ENCODE measurements at regions not wholly inside any gene's neighbourhood (a gene's known extent, or its start where the extent isn't known, plus 50 kb on each side); places are given as distances from the start of the nearest gene placed in this dataset.
A peak's percentile ranks its signal among the peaks of the same experiment; 100 is the strongest.

GRCh38 chr1:5563861-5564577, 428.2 kb downstream of the NPHP4 start:
- DNase-seq, result no peak

- DNase-seq, result no peak
Measured at GRCh38 chr1:5562769-5563168, 429.5 kb downstream of the NPHP4 start.

GRCh38 chr1:5562331-5562730, 429.9 kb downstream of the NPHP4 start:
- DNase-seq, result no peak

GRCh38 chr1:5559078-5559477, 433.1 kb downstream of the NPHP4 start:
- DNase-seq, result no peak

- no peak for DNase-seq
Measured at GRCh38 chr1:5555853-5556252, 436.4 kb downstream of the NPHP4 start.

GRCh38 chr1:5554784-5555183, 437.4 kb downstream of the NPHP4 start:
- no peak for DNase-seq

GRCh38 chr1:5554111-5554510, 438.1 kb downstream of the NPHP4 start:
- DNase-seq, result no peak

- no peak for DNase-seq
Measured at GRCh38 chr1:5552787-5553484, 439.3 kb downstream of the NPHP4 start.

- DNase-seq, result no peak
Measured at GRCh38 chr1:5551274-5551975, 440.8 kb downstream of the NPHP4 start.

- DNase-seq, result no peak
Measured at GRCh38 chr1:5548266-5548665, 444.0 kb downstream of the NPHP4 start.

GRCh38 chr1:5543235-5543634, 449.0 kb downstream of the NPHP4 start:
- DNase-seq, result no peak

GRCh38 chr1:5532811-5533210, 459.4 kb downstream of the NPHP4 start:
- no peak for DNase-seq

- DNase-seq, result no peak
Measured at GRCh38 chr1:5526822-5527551, 465.2 kb downstream of the NPHP4 start.

GRCh38 chr1:5526385-5526750, 465.9 kb downstream of the NPHP4 start:
- DNase-seq, result no peak

GRCh38 chr1:5525597-5526384, 466.4 kb downstream of the NPHP4 start:
- no peak for DNase-seq

GRCh38 chr1:5522531-5523145, 469.6 kb downstream of the NPHP4 start:
- no peak for DNase-seq

GRCh38 chr1:5519366-5520135, 472.7 kb downstream of the NPHP4 start:
- DNase-seq, result no peak

GRCh38 chr1:5516756-5517155, 475.5 kb downstream of the NPHP4 start:
- DNase-seq, result no peak

- DNase-seq, result no peak
Measured at GRCh38 chr1:5515501-5515900, 476.7 kb downstream of the NPHP4 start.

GRCh38 chr1:5514527-5515183, 477.6 kb downstream of the NPHP4 start:
- DNase-seq, result peak; percentile 50 to 71

Data from activated CD4-positive, alpha-beta T cell treated with anti-CD3 and anti-CD28 coated beads for 4 hours (primary cell).